HK-2 (cell line): ENCODE measurements at regions not wholly inside any gene's neighbourhood (a gene's known extent, or its start where the extent isn't known, plus 50 kb on each side); places are given as distances from the start of the nearest gene placed in this dataset.

Source experiments
- DNase-seq: peaks from one replicate; pipeline ENCODE4 v3.0.0-alpha.2; 2018; ENCODE audit not compliant: unreplicated experiment

DNA sequence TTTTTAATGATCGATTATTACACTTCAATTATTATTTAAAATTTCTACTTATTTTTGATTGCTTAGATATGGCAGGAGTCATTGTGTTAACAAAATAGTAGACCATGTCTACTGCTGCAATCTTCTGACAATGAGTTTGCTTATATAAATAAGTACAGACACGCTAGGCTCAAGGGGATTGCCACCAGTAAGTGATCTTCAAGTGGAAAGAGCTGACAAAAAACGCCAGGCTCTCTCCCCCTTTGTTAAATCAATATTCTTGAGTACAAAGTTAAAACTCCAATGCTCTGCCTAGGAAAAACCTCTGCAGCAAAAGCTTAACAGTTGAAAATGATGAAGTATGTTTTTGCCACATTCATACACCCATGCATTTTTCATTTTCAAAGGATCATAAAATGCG, 738.1 kb downstream of the HDGFL1 start:
- no peak for DNase-seq

GRCh38 chr6:23308166-23308565, 738.8 kb downstream of the HDGFL1 start:
- DNase-seq = no peak

- no peak for DNase-seq
Observed at GRCh38 chr6:23311211-23311610, 741.8 kb downstream of the HDGFL1 start.

DNA sequence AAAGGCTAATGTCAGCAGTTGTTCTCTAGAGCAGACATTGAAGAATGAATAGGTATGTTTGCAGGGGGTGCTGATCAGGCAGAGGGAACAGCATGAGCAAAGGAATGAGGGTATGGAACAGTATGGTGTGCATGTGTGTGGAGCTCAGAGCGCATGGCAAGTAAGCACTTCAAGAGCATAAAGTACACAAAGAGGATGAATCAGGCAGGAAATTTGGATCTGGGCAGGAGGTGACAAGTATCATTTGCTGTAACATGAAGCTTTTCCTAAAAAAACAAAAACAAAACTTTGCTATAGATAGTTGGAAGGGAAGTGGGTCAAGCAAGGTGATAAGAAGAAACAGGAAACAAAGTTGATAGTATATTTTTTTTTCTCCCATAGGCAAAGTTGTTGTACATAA, 746.8 kb downstream of the HDGFL1 start:
- no peak for DNase-seq

DNA sequence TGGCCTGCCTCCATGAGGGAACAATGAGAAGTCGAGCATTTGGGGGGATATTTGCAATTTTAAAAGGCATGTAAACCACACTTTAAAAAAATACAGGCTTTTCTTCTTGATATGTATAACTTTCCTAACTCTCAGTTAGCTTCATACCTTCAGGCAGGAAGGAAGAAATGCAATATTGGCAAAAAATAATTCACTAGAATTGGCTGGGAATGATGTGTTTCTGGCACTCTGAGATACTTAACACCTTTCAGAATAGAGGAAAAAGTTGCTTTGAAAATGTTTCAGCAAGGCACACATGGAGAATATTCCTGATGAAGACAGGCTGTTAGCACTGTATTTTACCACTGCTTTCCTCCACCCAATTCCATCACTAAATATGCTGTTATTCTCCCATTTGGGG, 747.6 kb downstream of the HDGFL1 start:
- no peak for DNase-seq

GRCh38 chr6:23319582-23319981, 750.2 kb downstream of the HDGFL1 start:
- no peak for DNase-seq

- DNase-seq = no peak
Observed at GRCh38 chr6:23320471-23321015, 751.2 kb downstream of the HDGFL1 start.

GRCh38 chr6:23323897-23324296, 754.5 kb downstream of the HDGFL1 start:
- no peak for DNase-seq

- no peak for DNase-seq
Observed at GRCh38 chr6:23325065-23325464, 755.7 kb downstream of the HDGFL1 start.

GRCh38 chr6:23327621-23328020, 758.3 kb downstream of the HDGFL1 start:
- no peak for DNase-seq

DNA sequence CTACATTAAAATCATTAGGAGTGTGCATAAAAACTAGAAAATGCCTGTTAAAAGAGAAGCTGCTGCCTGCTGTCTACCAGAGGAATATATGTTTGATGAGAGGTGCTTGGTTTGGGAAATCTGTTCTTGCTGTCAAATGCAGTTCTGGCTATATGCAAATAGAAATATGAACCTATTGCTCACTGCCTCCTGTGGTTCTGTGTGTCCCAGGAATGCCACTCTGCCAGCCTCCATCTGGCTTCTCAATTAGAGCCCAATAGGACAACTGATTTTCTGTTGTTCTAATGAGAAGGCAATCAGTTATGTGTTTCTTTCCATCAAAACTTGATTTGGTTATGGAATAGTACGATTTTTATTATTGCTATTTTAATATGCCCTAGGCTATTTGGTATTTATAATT, 759.7 kb downstream of the HDGFL1 start:
- no peak for DNase-seq

- DNase-seq = no peak
Observed at GRCh38 chr6:23330632-23331031, 761.3 kb downstream of the HDGFL1 start.

DNA sequence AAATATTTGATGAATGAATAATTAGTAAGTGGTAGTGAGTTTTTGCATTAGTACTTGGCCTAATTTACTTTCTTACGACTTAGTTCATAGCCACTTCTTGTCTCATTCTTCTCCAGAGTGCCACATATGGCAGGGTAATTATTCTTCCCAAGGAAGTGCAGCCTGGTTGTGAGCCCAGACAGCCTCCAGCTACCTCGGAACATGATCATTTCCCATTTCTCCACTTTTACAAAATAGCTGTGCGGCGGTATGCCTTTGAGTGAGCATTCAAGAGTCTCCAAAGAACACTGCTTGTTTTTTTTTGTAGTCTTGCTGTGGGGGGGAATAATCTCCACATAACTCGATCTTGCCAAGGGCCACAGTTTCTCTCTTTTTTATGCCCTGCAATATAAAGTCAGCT, 765.0 kb downstream of the HDGFL1 start:
- DNase-seq = no peak

- no peak for DNase-seq
Observed at GRCh38 chr6:23335894-23336293, 766.5 kb downstream of the HDGFL1 start.

GRCh38 chr6:23339268-23339667, 769.9 kb downstream of the HDGFL1 start:
- no peak for DNase-seq

DNA sequence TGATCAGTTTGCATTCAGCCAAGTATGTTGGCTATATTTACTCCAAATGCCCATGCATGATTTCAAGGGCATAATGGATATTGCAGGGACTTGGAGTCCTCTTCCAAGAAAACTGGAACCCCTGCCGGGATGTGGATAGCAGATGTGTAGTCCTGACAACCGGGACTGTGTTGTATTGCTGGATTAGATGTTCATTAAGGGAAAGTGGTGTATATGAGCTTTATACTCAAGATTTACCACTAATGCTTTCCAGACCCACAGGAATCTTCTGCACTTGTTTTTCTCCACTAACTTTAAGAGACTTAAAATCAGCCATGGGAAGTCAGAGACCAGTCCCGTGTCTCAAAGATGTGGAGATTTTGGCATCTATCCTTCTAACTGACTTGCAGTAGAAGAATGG, 770.9 kb downstream of the HDGFL1 start:
- no peak for DNase-seq

- no peak for DNase-seq
Observed at GRCh38 chr6:23343610-23344306, 774.4 kb downstream of the HDGFL1 start.

DNA sequence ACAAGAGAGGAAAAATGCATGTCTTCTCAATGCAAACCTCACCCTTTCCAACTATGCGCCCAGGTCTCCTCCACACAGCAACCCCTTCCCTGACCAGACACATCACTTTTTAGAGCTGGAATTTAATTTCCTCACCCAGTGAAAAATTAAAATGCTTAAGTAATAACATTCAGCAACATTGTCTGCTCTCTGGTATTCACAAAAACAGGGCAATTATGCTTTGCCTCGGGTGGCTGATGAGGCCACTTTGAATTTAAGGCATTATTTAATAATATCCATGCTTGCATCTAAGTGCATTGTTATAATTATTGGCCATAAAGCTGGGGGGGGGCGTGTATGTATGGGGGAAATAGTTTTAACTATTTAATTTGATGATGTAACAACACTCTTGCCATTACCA, 777.8 kb upstream of the NRSN1 start:
- DNase-seq = no peak

DNA sequence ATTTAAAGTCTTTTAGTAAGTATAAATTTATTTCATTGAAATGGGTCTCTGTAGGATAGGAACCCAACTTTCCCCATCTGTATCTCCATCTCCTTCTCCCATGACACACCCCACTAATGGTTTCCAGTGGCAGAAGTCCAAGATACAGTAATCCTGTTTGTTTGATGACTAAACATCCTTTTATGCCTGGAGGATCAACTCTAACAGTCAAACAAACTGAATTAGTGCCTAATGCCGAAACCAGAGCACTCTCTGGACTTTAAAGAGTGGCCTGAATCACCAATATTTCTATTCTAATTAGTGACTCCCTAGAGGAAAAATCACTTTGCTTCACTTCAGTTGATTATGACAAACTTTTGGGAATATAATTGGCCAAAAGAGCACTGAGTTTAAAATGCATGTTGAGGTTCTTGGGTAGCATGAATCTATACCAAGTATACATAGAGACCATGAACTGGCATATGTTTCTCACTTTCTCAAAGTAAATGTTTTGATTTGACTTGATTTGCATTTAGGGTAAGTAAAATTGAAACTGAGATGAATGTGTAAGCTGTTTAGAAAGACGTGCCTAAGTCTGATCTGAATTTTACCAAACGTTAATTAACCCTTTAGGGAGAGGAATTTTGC, 776.4 kb upstream of the NRSN1 start:
- no peak for DNase-seq

GRCh38 chr6:23350752-23351453, 775.1 kb upstream of the NRSN1 start:
- no peak for DNase-seq

DNA sequence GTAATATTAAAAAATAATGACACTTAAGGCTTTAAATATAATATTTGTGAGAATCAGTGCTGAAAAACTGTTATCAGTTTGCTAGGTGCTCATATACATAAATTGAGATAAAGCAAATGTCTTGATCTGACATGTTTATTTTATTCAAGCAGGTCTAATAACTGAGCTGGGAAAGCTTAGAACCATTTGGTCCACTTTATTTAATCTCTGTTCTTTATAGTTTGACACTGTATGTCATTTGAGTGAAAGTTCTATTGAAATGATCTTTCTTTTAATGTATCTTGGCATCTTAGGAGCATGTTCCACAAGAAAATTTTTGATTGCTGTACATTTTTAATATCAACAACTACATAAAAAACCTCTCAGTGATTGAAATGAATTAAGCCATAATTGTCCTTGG, 772.0 kb upstream of the NRSN1 start:
- no peak for DNase-seq

- no peak for DNase-seq
Observed at GRCh38 chr6:23357185-23357766, 768.7 kb upstream of the NRSN1 start.

- DNase-seq = no peak
Observed at GRCh38 chr6:23365732-23366131, 760.3 kb upstream of the NRSN1 start.
